HFF-Myc (cell line): ENCODE measurements at regions not wholly inside any gene's neighbourhood (a gene's known extent, or its start where the extent isn't known, plus 50 kb on each side); places are given as distances from the start of the nearest gene placed in this dataset.

Source experiments
- DNase-seq: peaks from one replicate; pipeline ENCODE4 v3.0.0-alpha.2; 2011; ENCODE audit warnings: low read depth; ENCODE audit errors: extremely low read depth
- H3K4me3 ChIP-seq: replicated peaks from 2 replicates; pipeline ENCODE4 v1.5.1; 2011; ENCODE audit warnings: low read depth, mild to moderate bottlenecking, control low read depth, low read length
- CTCF ChIP-seq: IDR thresholded peaks from 2 replicates; pipeline ENCODE4 v1.5.1; 2012; ENCODE audit warnings: mild to moderate bottlenecking, low read depth, low read length, control low read depth; ENCODE audit errors: missing control alignments

- no peak overlapping the region for H3K4me3 ChIP-seq
- TF ChIP-seq CTCF: no peak
- DNase-seq: no peak
Measured at GRCh38 chr2:187719510-187719909, 165.3 kb upstream of the TFPI start.

GRCh38 chr2:187748958-187749357 lies 194.7 kb upstream of the TFPI start:
- DNase-seq: no peak
- TF ChIP-seq CTCF: no peak
- no peak overlapping the region for H3K4me3 ChIP-seq

- TF ChIP-seq CTCF: no peak
- H3K4me3 ChIP-seq: no peak overlapping the region
- DNase-seq: no peak
Measured at GRCh38 chr2:187749804-187750431, 195.7 kb upstream of the TFPI start.

DNA sequence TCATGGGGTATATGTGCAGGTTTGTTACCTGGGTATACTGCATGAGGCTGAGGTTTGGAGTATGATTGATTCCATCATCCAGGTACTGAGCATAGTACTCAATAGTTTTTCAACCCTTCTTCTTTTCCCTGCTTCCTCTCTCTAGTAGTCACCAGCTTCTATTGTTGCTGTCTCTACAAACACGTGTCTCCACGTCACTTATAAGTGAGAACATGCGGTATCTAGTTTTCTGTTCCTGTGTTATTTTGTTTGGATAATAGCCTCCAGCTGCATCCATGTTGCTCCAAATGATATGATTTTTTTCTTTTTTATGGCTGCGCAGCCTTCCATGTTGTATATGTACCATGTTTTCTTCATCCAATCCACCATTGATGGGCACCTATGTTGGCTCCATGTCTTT lies 214.8 kb upstream of the TFPI start:
- H3K4me3 ChIP-seq: no peak overlapping the region
- no peak for DNase-seq
- TF ChIP-seq CTCF: no peak

DNA sequence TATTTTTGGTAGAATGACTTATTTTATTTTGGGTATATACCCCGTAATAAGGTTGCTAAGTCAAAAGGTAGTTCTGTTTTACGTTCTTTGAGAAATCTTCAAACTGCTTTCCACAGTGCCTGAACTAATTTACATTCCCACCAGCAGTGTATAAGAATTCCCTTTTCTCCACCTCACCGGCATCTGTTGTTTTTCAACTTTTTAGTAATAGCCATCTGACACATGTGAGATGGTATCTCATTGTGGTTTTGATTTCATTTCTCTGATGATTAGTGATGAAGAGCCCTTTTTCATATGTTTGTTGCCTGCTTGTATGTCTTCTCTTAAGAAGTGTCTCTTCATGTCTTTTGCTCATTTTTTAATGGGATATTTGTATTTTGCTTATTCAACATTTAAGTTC lies 215.2 kb upstream of the TFPI start:
- H3K4me3 ChIP-seq: no peak overlapping the region
- no peak for TF ChIP-seq CTCF
- DNase-seq: no peak

- DNase-seq: no peak
- no peak overlapping the region for H3K4me3 ChIP-seq
- TF ChIP-seq CTCF: no peak
Measured at GRCh38 chr2:187774551-187775071, 220.4 kb upstream of the TFPI start.

- no peak for DNase-seq
- no peak for TF ChIP-seq CTCF
- no peak overlapping the region for H3K4me3 ChIP-seq
Measured at GRCh38 chr2:187775196-187775595, 221.0 kb upstream of the TFPI start.
